ENCODE measurements at regions not wholly inside any gene's neighbourhood (a gene's known extent, or its start where the extent isn't known, plus 50 kb on each side); places are given as distances from the start of the nearest gene placed in this dataset.

DNA sequence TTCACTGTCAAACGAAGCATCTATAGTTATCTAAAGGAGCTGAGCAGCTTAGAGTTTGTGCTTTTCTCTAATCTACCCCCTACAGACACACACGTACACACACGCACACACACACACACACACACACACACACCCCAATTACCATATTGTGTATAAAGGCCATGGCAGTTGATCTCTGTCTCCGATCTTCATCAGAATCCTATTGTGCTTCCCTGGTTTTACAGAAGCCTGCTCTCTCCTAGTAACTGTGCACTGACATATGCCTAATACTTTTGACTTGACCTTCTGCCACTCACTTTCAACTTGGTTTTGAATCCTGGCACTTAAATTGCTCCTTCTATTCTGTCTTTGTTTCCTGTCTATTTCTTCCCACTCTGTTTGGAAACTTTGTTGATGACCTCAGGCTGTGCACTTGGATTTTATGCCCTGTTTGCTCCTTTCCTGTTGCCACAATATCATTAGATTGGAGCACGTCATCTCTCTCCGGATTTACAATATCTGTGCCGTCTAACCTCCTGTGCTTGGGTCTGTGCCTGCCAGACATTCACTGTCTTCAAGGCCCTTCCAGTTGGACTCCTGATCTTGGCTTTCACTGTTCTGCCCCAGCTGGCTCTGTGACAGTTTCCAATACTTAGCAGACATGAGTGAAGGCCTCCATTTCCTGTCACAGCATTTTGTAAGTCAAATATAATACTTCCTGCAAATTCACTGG, 928.1 kb downstream of the FAT4 start:
- TF ChIP-seq POLR2AphosphoS5 (IDR thresholded peaks at IDR 0.05; ENCODE audit: insufficient read depth, low read depth, low read length) (no peak), POLR2A (IDR thresholded peaks at IDR 0.05; ENCODE audit: low read depth, low read length) (no peak), GATA2 (IDR thresholded peaks at IDR 0.05; ENCODE audit: insufficient read depth, insufficient read length, low read depth, low read length) (no peak)
- TF ChIP-seq, protein P1, sequence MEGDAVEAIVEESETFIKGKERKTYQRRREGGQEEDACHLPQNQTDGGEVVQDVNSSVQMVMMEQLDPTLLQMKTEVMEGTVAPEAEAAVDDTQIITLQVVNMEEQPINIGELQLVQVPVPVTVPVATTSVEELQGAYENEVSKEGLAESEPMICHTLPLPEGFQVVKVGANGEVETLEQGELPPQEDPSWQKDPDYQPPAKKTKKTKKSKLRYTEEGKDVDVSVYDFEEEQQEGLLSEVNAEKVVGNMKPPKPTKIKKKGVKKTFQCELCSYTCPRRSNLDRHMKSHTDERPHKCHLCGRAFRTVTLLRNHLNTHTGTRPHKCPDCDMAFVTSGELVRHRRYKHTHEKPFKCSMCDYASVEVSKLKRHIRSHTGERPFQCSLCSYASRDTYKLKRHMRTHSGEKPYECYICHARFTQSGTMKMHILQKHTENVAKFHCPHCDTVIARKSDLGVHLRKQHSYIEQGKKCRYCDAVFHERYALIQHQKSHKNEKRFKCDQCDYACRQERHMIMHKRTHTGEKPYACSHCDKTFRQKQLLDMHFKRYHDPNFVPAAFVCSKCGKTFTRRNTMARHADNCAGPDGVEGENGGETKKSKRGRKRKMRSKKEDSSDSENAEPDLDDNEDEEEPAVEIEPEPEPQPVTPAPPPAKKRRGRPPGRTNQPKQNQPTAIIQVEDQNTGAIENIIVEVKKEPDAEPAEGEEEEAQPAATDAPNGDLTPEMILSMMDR (IDR thresholded peaks at IDR 0.05; ENCODE audit: extremely low read depth in 1 of 2, insufficient read depth in 1 of 2, low read depth in 1 of 2, low read length in 2 of 2), result no peak
